Superior temporal gyrus (tissue), 1 donor: ENCODE measurements at regions not wholly inside any gene's neighbourhood (a gene's known extent, or its start where the extent isn't known, plus 50 kb on each side); places are given as distances from the start of the nearest gene placed in this dataset.

Experiments
- DNase-seq: peaks from one replicate; pipeline ENCODE4 v3.0.0-alpha.2; 2016; ENCODE audit errors: extremely low spot score

DNA sequence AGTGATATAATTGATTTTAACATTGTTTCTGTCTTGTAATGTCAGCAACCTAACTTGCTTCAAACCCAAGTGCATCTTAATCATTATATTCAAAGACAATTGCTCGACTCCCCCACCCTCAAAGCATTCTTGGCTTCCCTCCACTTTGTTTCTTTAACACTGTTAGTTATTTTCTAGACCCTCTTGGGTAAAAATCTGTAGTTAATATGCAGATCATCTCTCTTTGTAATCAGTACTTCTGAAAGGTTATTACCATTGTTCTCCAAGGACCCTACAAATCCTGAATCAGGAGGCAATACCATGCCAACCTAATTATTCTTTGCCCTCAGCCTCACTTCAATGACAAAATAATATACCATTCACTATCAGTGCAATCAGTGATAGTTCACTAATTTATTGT lies 1075.7 kb downstream of the AMY1C start:
- DNase-seq: no peak

DNA sequence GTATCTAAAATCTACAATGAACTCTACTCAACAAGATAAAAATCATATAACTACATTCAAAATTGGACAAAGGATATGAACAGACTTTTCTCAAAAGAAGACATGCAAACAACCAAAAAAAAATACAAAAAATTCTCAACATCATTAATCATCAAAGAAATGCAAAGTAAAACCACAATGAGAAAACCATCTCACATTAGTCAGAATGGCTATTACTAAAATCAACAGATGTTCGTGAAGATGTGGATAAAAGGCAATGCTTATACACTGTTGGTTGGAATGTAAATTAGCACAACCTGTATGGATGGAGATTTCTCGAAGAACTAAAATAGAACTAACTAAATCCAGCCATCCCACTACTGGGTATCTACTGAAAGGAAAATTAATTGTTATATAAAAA lies 1080.8 kb downstream of the AMY1C start:
- no peak for DNase-seq

DNA sequence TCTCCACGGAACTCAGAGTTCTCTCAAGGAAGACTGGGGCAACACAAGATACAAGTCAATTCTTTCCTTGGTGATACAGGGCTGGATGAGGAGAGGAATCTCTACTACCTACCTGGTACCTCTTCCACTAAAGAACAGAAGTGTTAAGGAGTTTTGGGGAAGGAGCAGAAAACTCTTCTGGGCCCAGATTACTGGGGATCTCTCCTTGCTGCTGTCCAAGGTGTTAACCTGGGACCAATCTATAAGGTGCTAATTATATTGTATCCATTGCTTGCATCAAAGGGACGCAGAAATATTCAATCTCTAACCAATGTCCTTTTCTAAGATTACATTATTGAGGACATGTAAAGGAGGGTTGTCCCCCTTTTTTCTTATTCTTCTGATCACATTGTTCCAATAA lies 1102.5 kb downstream of the AMY1C start:
- no peak for DNase-seq

DNA sequence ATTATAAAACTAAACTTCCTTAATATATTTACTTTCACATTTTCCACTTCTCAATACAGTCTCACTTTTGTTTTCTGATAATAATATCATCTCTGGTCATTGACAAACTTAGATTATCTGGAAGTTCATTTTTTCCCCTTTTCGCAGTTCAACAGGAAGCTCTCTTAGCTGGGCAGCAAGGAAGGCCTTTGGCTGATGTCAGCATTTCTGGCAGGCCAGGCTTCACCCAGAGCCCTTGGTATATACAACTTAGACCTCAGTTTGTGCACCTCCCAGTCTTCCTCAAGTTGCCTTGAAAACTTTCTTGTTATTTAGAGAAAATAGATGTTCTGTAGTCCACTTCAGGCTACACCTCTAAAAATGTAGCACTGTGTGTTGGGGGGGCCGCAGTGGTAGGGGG lies 1103.6 kb downstream of the AMY1C start:
- DNase-seq: no peak

DNA sequence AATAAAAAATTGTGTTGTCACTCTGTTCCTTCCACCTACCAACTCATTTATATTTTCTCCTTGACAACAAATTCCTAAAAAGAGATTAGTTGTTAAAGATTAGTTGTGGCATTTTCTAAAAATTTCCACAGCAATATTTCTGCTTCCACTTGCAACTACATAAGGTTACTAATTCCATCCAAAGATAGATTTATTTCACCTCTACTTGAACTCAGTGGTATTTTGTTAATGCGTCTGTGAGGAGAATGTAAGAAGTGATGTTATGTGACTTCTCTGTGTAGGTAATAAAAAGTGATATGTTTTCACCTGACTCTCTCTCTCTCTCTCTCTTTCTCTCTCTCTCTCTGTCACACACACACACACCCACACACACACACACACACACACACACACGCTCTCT lies 1104.8 kb downstream of the AMY1C start:
- DNase-seq: no peak

DNA sequence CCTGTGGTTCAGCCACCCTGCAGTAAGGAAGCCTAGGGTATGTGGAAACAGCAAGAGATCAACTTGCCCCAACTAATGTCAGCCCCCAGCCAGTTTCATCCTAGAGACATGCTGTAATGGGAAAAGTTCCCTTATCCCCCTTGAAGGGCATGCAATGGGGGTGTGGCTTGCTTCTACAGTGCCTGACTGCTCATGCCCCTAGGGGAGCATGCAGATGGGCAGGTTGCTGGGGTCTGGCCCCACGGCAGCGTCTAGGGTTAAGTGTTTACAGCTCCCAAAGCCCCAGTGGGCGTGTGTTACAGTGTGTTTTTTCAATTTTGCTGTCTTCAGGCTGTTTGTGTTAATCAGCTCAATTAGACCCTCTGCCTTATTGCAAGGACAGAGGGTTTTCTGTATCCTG lies 1105.9 kb downstream of the AMY1C start:
- no peak for DNase-seq

DNA sequence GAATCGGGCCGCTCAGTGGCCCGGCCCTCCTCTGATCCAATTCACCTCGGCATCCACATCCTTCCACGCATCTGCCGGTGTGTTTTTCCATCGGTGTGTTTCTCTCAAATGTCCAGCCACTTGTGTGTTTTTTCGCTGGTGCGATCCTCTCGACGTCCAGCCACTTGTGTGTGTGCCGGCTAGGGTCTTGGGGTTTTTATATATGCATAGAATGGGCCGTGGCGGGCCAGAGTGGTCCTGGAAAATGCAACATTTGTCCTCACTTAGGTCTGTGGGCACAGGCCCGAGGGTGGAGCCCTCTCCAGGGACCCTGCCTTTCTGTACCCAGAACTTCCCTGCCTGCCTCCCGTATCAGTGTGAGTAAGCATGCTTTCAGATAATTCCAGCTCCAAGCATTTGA lies 1106.4 kb downstream of the AMY1C start:
- DNase-seq: no peak

DNA sequence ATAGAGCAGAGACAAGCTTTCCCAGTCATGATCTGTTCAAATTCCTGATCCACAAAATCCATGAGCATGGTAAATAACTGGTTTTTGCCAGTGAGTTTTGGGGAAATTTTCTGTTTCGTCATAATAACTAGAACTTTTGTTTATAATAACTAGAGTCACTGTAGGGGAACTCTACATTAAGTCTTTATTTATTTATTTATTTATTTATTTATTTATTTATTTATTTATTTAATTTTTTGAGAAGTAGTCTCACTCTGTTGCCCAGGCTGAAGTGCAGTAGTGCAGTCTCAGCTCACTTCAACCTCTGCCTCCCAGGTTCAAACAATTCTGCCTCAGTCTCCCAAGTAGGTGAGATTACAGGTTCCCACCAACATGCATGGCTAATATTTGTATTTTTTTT lies 1106.8 kb downstream of the AMY1C start:
- no peak for DNase-seq

DNA sequence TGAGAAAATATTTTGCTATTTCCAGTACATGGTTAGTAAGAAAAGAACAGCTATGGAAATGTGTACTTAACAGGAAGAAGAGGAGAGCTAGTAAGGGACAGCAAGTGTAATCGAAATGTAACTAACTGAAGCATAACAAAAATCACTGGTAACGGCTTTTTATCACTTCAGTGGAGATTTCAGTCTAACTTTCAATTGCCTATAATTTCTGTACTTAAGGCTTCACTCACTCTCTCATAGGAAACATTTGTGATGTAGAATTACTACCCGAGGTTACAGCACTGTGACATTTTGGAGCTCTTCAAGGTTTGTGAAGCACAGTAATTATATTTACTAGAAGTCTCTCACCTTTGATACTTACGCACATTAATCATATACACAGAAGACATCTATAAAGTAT lies 1119.1 kb downstream of the AMY1C start:
- DNase-seq: no peak

DNA sequence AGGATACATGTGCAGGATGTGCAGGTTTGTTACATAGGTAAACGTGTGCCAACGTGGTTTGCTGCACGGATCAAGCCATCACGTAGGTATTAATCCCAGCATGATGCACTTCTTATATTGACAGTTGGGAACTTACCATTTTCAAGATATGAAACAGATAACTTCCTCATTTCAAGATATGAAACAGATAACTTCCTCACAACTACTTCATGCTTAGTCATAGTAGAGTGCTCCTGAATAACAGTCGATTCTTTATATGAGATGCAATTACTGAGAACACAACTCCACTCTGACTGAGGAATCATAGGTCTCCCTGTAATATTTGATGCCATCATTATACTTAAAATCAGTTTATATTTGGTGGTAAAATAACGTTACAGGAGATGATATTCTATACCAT lies 1124.3 kb downstream of the AMY1C start:
- DNase-seq: no peak

DNA sequence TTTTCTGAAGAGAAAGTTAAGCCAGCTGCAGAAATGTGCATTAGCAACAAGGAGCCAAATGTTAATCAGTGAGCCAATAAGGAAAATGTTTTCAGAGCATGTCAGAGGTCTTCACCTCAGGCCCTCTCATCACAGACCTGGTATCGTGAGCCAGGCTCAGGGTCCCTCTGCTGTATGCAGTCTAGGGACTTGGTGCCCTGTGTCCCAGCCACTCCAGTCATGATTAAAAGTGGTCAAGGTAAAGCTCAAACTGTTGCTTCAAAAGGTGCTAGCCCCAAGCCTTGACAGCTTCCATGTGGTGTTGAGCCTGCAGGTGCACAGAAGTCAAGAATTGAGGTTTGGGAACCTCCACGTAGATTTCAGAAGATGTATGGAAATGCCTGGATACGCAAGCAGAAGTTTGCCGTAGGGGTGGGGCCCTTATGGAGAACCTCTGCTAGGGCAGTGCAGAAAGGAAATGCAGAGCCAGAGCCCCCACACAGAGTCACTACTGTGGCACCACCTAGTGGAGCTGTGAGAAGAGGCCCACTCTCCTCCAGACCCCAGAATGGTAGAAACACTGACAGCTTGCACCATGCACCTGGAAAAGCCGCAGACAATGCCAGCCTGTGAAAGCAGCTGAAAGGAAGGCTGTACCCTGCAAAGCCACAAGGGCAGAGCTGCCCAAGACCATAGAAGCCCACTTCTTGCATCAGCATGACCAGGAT lies 1128.7 kb downstream of the AMY1C start:
- DNase-seq: no peak

DNA sequence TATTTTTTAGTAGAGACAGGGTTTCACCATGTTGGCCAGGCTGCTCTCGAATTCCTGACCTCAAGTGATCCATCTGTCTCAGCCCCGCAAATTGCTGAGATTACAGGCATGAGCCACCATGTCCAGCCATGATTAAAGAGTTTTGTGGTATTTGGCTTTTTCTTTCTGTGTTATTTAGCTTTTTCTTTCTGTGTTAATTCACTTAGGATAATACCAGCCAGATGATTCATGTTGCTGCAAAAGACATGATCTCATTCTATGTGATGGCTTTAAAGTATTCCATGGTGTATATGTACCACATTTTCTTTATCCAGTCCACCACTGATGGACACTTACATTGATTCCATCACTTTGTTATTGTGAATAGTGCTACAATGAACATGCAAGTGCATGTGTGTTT lies 1135.2 kb downstream of the AMY1C start:
- DNase-seq: no peak

DNA sequence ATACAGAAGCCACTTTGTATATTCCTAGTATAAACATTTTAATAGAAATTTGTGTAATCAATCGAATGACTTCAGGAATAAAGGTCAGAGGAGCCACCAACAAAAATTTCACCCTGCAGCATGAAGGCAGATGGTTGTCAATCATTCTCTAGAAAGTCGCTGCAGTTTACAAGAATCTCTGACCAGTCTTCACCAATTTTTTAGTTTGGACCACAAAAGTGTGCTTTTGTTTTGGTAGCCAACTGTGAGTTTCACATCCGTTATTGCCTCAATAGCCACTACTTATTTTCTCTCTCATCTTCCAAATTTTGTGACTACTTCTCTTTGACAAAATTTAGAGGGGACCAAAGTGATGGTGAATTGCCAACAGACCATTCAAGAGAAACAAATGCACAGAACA lies 1155.6 kb downstream of the AMY1C start:
- DNase-seq: no peak

DNA sequence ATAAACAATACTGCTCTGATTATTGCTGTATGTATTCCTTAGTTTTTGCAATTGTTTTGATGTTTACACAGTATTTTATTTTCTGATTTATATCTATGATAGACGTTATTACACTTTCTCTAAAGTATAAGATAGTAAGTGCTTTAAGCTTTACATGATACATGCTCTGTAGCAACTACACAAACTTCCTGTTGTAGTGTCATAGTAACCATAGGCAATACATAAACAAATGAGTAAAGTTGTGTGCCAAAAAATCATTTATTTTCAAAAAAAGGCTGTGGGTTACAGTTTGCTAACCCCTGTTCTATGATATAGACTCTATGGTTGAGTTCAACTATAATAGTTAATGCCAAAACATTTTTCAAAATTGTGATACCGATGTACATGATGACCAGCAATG lies 1156.4 kb downstream of the AMY1C start:
- no peak for DNase-seq

DNA sequence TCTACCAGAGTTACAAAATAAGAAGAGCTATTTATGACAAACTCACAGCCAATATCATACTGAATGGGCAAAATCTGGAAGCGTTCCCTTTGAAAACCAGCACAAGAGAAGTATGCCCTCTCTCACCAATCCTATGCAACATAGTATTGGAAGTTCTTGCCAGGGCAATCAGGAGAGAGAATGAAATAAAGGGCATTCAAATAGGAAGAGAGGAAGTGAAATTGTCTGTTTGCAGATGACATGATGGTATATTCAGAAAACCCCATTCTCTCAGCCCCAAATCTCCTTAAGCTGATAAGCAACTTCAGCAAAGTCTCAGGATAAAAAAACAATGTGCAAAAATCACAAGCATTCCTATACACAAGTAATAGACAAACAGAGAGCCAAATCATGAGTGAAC lies 1169.5 kb downstream of the AMY1C start:
- no peak for DNase-seq

DNA sequence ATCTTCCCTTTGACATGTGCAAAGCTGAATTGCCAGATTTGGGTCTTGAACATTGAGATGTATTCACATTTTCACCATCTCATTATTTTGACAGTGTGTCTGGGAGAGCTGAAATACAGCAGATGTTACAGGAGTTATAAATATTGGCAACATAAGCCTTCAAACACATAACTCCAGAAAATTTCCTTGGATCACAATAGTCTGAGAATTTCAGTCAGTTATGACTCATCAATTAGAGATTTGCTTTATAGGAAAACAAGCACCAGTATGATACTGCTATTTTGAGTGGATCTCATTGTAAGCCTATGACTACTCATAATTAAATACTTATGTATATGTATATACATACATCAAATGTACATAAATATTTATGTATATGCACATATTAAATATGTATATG lies 1171.8 kb downstream of the AMY1C start:
- peak; percentile 52 for DNase-seq

DNA sequence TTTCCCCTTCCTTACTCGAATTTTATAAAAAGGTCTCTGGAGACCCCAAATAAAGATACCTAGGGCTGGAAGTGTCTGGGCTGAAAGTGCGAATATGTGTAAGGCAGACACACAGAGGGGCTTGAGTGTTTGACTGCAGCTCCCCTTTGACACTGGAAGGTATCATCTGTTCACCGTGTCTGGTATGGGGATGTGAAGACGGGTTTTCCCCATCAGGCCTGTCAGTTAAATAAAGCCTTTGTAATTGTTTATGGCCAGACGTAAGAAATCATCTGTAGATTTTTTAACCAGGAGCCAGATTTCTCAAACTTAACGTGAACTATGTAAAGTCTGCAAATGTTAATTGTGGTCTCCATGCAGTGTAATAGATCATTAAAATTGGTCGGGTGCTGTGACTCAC lies 1173.4 kb downstream of the AMY1C start:
- DNase-seq: no peak

DNA sequence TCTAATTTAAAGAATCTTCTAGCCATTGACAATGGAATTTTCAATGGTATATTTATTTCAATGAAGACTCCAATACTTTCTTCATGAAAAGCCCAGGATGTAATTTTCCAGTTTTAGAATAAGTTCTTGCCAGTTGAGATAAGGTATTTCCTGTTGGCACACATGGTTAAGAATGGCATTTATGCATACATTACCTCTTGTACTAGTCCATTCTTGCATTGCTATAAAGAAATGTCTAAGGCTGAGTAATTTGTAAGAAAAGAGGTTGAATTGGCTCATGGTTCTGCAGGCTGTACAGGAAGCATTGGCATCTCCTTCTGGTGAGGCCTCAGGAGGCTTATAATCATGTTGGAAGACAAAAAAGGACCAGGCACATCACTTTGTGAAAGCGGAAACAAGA lies 1179.6 kb downstream of the AMY1C start:
- DNase-seq: no peak

DNA sequence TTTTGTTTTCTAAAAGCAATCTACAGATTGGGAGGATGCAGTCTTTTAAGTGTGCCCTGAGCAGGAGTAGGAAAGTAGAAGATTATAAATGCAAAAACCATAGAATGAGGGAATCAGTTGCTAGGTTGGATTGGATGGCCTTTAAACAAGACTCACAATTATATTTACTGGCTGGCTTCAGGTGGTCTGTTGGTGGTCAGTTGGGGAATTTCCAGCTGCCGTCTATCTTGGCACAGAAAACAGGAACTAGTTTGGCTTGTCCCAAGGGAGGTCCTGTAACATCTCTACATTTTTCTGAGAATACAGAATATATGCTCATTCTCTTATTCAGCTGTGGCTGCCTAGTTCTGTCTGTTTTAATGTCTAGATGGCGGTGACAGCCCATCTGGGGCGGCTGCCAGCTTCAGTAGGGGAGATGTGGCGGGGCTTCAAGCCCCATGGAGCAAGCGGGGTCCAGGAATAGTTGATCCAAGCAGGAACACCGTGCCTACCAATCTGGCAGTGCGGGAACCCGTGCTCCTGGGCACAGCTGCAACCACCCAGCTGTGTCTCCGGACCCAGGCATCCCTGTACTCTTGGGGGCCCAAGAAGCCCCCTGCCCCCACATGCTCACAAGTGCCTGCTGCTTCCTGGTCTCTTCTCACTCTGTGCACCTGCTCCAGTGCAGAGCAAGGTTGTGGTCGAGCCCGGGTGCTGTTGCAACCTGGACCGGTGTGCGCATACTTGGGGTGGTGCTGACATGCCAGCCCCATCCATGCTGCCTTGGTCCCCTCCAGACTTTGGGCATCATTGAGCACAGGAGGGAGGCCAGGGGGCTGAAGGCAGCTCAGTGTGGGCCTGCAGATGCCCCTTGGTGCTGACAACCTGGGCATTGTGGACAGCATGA lies 1182.6 kb downstream of the AMY1C start:
- DNase-seq: no peak

DNA sequence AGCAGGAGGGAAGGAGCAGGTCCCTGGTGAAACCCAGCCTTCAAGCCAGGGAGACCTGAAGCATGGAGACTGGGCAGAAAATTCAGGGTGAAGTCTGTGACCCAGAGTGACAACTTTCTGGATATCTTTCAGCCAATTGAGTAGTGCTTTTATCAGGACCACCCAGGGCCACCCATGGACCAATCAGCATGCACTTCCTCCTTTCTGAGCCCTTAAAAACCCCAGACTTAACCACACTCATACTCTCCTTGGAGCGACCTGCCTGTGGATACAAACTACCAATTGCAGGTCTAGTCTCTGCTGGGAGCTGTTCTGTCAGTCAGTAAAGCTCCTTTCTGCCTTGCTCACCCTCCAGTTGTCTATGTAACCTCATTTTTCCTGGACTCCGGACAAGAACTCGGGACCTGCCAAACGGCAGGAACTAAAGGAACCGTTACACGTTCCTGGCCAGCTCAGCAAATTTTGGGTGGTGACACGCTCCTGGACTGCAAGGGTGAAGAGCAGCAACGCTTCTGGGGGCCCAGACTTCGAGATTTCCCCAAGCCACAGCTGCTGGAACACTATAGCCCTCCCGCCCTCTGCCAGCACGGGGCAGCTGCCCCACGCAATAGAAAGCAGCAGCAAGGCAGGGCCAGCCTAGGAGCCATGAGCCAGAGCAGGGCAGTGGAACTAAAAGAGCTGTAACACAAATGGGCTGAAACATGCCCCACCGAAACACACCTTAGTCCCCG lies 1183.4 kb downstream of the AMY1C start:
- DNase-seq: no peak

DNA sequence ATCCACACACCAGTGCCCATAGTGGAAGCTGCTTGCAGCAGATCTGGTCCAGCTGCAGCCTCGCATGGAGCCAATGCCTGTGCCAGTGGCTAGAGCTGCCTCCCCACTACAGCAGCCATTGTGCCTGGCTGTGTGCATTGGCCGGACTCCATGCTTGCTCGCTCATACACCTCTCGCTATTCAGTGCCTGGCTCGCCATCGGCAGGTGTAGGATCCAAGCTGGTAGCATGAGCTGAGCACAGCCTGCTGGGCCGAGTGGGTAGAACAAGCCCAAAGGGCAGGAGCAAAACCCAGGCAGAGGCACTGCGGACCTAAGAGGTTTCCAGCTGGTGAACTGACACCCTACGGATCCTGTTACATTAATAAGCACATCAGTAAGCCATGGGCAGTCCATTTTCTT lies 1184.1 kb downstream of the AMY1C start:
- no peak for DNase-seq

DNA sequence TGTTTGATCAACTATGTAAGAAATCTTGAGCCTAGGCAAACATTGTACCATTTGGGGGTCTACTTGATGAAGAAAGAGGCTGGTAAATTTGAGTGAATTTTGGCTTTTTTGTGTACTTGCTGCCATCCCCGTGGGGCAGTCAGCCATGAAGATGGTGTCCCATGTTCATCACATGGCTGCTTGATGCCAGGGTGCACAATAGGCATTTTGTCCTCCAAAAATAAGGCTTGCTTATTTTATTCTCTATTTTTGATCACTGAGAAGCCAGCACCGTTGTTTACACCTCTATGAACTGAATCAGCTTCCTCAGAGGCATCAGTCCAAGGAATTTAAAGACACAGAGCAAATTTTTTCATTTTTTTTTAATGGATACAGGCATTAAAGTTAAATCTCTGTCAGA lies 1195.7 kb downstream of the AMY1C start:
- no peak for DNase-seq
